ENCODE measurements at regions not wholly inside any gene's neighbourhood (a gene's known extent, or its start where the extent isn't known, plus 50 kb on each side); places are given as distances from the start of the nearest gene placed in this dataset.

DNA sequence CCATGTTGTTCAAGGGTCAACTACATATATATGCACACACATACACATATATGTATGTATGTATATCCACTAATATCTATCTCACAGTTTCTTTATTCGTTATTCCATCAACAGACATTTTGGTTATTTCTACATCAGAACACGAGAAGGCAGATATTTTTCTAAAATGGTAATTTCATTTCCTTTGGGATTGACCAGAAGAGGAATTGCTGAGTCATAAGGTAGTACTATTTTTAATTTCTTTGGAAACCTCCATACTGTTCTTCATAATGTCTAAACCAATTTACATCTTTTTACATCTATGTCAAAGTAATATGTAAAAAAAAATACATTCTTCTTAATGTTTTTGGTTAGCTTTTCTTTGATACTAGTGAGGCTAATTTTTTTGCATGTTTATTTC is 630.7 kb upstream of the GCFC2 start:
- POLR2A ChIA-PET, result no interaction called here
- CTCF ChIA-PET, result no interaction called here
- Histone ChIP-seq H3K4me1 (ENCODE audit: control insufficient read depth, insufficient read depth, low read length) (no peaks in the 10 kb centered on the region), H3K27ac (ENCODE audit: low read length) (no peak overlapping the region), H3K36me3 (ENCODE audit: control insufficient read depth, insufficient read depth, low read length) (no peaks in the 10 kb centered on the region), H3K27me3 (ENCODE audit: control insufficient read depth, insufficient read depth, low read length) (no peaks in the 10 kb centered on the region), H3K9me3 (ENCODE audit: control insufficient read depth, insufficient read depth, low read depth, low read length) (no peaks in the 10 kb centered on the region), H3K4me3 (ENCODE audit: low read depth in 2 of 2, low read length in 2 of 2) (no peak overlapping the region)
- in situ Hi-C loops (cut with HindIII; ENCODE audit: low pct_unique_long_range_greater_than_20kb, low sequenced_read_pairs) (no loop called here), intact Hi-C loops (cut with micrococcal nuclease; ENCODE audit: unreplicated experiment) (no loop called here)
- BruUV-seq (replicated peaks), result no TSS peak
- ATAC-seq, result no peak
- TF ChIP-seq POLR2AphosphoS5 (IDR thresholded peaks at IDR 0.05; ENCODE audit: low read depth, low read length) (no peak), TCF7L2 (IDR thresholded peaks at IDR 0.05; ENCODE audit: low read depth, low read length) (no peak), SIN3A (IDR thresholded peaks at IDR 0.05; ENCODE audit: borderline replicate concordance, insufficient read depth, low read depth, low read length) (no peak)
- TF ChIP-seq, protein P1, sequence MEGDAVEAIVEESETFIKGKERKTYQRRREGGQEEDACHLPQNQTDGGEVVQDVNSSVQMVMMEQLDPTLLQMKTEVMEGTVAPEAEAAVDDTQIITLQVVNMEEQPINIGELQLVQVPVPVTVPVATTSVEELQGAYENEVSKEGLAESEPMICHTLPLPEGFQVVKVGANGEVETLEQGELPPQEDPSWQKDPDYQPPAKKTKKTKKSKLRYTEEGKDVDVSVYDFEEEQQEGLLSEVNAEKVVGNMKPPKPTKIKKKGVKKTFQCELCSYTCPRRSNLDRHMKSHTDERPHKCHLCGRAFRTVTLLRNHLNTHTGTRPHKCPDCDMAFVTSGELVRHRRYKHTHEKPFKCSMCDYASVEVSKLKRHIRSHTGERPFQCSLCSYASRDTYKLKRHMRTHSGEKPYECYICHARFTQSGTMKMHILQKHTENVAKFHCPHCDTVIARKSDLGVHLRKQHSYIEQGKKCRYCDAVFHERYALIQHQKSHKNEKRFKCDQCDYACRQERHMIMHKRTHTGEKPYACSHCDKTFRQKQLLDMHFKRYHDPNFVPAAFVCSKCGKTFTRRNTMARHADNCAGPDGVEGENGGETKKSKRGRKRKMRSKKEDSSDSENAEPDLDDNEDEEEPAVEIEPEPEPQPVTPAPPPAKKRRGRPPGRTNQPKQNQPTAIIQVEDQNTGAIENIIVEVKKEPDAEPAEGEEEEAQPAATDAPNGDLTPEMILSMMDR (IDR thresholded peaks at IDR 0.05), result no peak
- TF ChIP-seq, protein P2, sequence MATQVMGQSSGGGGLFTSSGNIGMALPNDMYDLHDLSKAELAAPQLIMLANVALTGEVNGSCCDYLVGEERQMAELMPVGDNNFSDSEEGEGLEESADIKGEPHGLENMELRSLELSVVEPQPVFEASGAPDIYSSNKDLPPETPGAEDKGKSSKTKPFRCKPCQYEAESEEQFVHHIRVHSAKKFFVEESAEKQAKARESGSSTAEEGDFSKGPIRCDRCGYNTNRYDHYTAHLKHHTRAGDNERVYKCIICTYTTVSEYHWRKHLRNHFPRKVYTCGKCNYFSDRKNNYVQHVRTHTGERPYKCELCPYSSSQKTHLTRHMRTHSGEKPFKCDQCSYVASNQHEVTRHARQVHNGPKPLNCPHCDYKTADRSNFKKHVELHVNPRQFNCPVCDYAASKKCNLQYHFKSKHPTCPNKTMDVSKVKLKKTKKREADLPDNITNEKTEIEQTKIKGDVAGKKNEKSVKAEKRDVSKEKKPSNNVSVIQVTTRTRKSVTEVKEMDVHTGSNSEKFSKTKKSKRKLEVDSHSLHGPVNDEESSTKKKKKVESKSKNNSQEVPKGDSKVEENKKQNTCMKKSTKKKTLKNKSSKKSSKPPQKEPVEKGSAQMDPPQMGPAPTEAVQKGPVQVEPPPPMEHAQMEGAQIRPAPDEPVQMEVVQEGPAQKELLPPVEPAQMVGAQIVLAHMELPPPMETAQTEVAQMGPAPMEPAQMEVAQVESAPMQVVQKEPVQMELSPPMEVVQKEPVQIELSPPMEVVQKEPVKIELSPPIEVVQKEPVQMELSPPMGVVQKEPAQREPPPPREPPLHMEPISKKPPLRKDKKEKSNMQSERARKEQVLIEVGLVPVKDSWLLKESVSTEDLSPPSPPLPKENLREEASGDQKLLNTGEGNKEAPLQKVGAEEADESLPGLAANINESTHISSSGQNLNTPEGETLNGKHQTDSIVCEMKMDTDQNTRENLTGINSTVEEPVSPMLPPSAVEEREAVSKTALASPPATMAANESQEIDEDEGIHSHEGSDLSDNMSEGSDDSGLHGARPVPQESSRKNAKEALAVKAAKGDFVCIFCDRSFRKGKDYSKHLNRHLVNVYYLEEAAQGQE (IDR thresholded peaks at IDR 0.05; ENCODE audit: insufficient read depth in 1 of 2, low read depth in 2 of 2, low read length in 1 of 2), result no peak
- no peak for DNase-seq (ENCODE audit: low read depth, low spot score)

DNA sequence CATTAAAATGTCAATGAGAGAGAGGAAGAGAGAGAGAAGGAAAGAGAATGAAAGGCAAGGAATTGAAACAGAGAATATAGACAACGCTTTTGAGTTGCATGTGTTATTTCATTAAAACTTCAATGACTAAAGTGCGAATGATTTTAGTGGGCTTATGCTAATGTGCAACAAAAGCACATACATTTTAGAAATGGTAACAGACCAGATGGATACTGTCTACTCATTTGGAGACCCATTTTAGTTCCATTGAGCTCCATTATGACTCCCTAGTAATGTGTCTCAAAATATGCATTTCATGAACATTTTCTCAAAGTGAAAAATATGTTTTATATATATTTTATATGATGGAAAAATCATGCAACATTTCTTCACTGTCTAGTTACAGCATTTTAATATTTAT is 622.2 kb upstream of the GCFC2 start:
- ChIA-PET CTCF (no interaction called here), POLR2A (no interaction called here)
- Histone ChIP-seq H3K27me3 (ENCODE audit: control insufficient read depth, insufficient read depth, low read length) (no peaks in the 10 kb centered on the region), H3K4me3 (ENCODE audit: low read depth in 2 of 2, low read length in 2 of 2) (no peak overlapping the region), H3K9me3 (ENCODE audit: control insufficient read depth, insufficient read depth, low read depth, low read length) (no peaks in the 10 kb centered on the region), H3K27ac (ENCODE audit: low read length) (no peak overlapping the region), H3K4me1 (ENCODE audit: control insufficient read depth, insufficient read depth, low read length) (no peaks in the 10 kb centered on the region), H3K36me3 (ENCODE audit: control insufficient read depth, insufficient read depth, low read length) (no peaks in the 10 kb centered on the region)
- ATAC-seq (no peak), DNase-seq (ENCODE audit: low read depth, low spot score) (no peak)
- in situ Hi-C loops (cut with HindIII; ENCODE audit: low pct_unique_long_range_greater_than_20kb, low sequenced_read_pairs) (no loop called here), intact Hi-C loops (cut with micrococcal nuclease; ENCODE audit: unreplicated experiment) (no loop called here)
- TF ChIP-seq TCF7L2 (IDR thresholded peaks at IDR 0.05; ENCODE audit: low read depth, low read length) (no peak), SIN3A (IDR thresholded peaks at IDR 0.05; ENCODE audit: borderline replicate concordance, insufficient read depth, low read depth, low read length) (no peak), POLR2AphosphoS5 (IDR thresholded peaks at IDR 0.05; ENCODE audit: low read depth, low read length) (no peak)
- TF ChIP-seq, protein P1 (IDR thresholded peaks at IDR 0.05), result no peak
- TF ChIP-seq, protein P2 (IDR thresholded peaks at IDR 0.05; ENCODE audit: insufficient read depth in 1 of 2, low read depth in 2 of 2, low read length in 1 of 2), result no peak
- BruUV-seq (replicated peaks), result no TSS peak

Data from Panc1 (cell line).